SKM-1 (cell line): ENCODE measurements at regions not wholly inside any gene's neighbourhood (a gene's known extent, or its start where the extent isn't known, plus 50 kb on each side); places are given as distances from the start of the nearest gene placed in this dataset.
A peak's percentile ranks its signal among the peaks of the same experiment; 100 is the strongest.

Experiments used
- DNase-seq: peaks from one replicate; lab custom pipeline; 2025; ENCODE audit not compliant: unreplicated experiment; lab: John Stamatoyannopoulos, UW

GRCh38 chr13:30151388-30151787 is 156.0 kb downstream of the KATNAL1 start:
- DNase-seq, result no peak

DNA sequence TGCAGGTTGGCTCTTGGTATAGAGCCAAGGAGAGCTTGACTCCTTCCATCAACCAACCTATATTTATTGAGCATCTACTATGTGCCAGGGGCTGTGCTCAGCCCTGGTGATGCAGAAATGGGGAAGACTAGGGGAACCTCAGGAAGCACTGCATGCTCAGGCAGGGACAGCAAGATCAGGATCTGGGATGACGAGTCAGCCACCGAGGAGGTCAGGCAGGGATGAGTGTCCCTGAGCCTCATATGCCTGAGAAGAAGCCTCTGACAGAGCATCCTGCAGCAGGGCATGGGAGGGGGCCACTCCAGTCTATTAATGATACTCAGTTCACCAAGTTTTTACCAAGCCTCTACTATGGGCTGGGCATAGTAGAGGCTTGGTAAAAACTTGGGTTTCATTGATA is 158.1 kb downstream of the KATNAL1 start:
- DNase-seq, result no peak

DNA sequence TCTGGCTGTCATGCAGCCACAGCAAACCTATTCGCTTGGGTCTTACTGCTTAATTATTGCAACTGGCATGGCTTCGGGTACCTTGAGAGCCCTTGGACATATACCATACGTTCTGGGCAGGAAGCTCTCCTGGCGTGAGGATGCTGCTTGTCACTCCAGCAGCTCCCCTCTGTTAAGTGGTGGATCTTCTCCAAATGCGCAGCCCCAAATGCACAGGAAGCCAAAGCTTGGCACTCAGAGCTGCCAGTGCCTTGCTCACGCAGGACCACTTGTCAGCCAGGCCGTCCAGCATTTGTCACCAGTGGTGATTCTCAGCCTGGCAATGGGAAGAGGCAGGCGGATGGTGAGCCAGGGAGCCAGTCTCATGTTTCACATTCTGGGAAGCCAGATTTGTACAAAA is 158.6 kb downstream of the KATNAL1 start:
- DNase-seq, result no peak

DNA sequence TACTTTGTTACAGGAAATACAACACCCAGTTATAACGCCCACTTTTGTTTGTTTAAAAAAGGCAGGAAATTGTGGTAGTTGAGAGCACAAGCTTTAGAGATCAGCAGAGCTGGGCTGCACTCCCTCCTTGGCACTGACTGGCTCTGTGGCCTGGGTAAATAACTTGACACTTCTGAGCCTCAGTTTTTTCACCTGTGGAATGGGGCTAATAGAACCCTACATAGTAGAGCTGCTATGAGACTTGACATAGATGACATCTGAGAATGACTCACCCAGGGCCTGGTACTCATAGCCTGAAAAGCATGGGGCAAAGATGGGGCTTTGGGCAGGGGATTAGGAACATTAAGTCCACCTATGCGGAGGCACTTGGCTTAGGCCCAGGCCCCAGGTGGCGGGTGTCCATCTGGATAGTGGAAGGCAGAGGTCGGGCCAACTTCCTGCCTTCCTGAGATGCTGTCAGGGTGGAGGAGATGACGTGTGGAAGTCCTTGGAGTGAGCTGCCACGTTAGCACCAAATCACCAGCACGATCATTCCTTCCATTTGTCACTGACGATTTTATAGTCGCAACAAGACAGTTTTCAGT is 159.1 kb downstream of the KATNAL1 start:
- DNase-seq, result no peak

- DNase-seq, result no peak
These were observed 159.9 kb downstream of the KATNAL1 start for GRCh38 chr13:30147421-30147820.

- no peak for DNase-seq
These were observed 160.3 kb downstream of the KATNAL1 start for GRCh38 chr13:30147015-30147414.

GRCh38 chr13:30145709-30146367 is 161.5 kb downstream of the KATNAL1 start:
- no peak for DNase-seq

GRCh38 chr13:30143666-30144400 is 163.5 kb downstream of the KATNAL1 start:
- DNase-seq, result no peak

DNA sequence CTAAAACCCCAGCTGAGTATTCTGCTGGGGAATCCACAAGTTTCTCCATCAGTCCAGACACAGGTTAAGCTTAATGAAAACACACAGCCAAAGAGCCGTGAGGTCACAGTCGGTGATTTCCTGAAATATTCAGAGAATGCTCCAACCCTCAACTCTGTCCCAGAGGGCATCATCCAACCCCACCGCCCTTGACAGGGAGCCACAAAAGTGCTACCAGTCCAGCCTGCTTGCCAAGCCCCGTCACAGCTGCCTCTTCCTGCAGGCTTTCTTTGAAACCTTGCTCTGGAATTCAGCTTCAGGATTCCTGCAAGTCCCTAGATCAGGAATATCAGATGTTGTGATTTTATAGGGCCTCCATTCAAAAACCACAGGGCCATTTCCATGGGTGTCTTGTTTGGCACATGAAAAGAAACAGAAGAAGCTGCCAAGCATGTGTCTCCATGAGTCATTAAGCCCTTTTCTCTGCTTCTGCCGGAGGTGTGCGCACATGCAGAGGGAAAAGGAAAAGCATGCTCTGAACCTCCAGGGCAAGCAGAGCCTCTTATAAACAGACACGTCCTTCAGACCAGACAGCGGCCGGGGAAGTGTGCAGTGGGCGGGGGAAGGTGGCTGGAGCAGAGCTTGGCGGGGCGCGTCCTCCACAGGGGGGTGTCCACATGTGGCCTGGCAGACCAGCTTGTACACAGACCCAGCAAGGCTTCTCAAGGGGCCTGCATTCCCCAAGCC is 164.7 kb downstream of the KATNAL1 start:
- DNase-seq, result no peak

DNA sequence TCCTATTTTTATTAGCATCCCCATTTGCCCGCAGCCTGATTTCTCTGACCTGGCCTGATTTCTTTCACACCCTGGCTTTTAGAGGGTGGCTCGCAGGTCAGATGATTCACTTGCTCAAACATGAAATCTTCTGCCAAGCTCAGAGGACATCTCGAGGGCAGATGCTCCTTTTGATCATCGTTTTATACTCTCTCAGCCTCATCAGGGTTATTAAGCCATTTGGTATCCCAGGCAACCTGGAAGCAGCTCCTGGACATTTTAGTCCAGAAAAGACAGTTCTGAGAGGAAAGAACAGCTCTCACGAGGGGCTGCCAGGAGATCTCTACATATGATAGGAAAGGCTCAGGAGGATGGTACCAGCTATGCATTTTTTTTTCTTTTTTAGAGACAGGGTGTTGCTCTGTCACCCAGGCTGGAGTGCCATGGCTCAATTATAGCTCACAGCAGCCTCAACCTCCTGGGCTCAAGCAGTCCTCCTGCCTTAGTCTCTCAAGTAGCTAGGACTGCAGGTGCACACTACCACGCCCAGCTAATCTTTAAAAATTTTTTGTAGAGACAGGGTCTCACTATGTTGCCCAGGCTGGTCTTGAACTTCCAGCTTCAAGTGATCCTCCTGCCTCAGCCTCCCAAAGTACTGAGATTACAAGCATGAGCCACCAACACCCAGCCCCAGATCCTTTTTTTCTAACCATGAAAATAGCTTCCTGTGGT is 165.4 kb downstream of the KATNAL1 start:
- DNase-seq, result no peak

DNA sequence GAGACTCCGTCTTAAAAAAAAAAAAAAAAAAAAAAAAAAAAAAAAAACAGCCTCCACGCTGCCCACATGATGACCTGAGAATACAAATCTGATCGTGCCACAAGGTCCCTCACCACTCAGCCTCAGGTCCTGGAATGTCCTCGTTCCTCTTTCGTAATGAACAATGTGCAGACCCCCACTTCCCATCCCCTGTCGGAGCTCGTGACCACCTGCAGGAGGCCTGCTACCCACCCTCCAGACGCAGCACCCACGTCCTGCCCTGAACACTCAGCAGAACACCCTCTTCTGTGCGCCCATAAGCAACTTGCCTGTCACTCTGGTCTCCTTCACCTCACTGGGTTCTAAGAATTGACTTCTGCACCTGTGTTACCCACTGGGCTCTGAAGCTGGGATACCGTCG is 166.4 kb downstream of the KATNAL1 start:
- DNase-seq, result no peak

- DNase-seq, result no peak
These were observed 168.8 kb downstream of the KATNAL1 start for GRCh38 chr13:30138511-30138910.

DNA sequence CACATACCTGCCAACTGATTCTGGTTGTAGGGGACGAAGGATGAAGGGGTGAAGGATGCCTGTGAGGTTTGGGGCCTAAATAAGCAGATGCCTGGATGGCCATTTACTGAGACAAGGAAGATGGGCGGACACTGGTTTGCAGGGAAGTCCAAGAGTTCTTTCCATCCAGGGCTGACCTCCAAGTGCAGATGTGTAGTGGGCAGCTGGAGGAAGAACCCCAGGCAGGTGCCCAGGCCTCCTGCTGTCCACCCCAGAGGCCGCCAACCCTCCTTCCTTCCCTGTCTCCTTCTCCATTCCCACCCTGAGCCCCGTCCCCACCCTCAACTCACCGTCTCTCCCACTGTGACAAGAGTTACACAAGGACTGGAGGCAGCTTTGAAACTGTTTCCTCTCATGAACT is 171.5 kb downstream of the KATNAL1 start:
- no peak for DNase-seq

- no peak for DNase-seq
These were observed 172.0 kb downstream of the KATNAL1 start for GRCh38 chr13:30135351-30135750.

- no peak for DNase-seq
These were observed 172.8 kb downstream of the KATNAL1 start for GRCh38 chr13:30134578-30134977.

- DNase-seq, result no peak
These were observed 173.4 kb downstream of the KATNAL1 start for GRCh38 chr13:30133996-30134395.

GRCh38 chr13:30133554-30133912 is 173.8 kb downstream of the KATNAL1 start:
- DNase-seq, result no peak

GRCh38 chr13:30132623-30133553 is 174.5 kb downstream of the KATNAL1 start:
- peak; percentile 77 for DNase-seq

DNA sequence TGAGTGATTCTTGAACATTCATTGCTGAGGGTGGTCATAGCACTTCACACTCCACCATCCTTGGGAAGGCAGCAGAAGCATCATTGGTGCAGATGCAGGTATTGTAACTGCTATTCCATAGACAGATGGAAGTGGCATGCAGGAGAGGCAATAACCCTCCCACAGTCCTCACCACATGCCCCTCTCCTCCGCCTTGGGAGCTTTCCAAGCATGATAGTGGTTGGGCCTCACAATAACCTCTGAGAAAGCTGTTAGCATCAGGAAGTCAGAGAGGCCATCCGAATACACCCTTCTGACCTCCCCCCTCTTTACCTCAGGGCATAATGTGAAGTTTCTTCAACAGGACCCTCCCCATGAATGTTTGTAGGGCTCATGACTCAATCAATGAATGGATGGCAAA is 177.9 kb downstream of the KATNAL1 start:
- DNase-seq, result no peak

- no peak for DNase-seq
These were observed 178.8 kb downstream of the KATNAL1 start for GRCh38 chr13:30128591-30128990.
